Upper lobe of left lung (tissue), 6 donors: ENCODE measurements at regions not wholly inside any gene's neighbourhood (a gene's known extent, or its start where the extent isn't known, plus 50 kb on each side); places are given as distances from the start of the nearest gene placed in this dataset.

Experiments used
- ATAC-seq, 2 donors: fragments of 200-7000 bp; cut with Tn5 transposase; one replicate each; pipeline ENCODE4 v1.9.1; 2022; ENCODE audit warnings: mild to moderate bottlenecking in 2 of 2, moderate library complexity in 2 of 2; ENCODE audit not compliant: low FRiP score in 2 of 2
- DNase-seq, 2 donors: peaks; one replicate each; pipeline ENCODE4 v3.0.0-alpha.2; 2019 to 2020
- H3K27ac ChIP-seq, 4 donors: fragments of 200-600 bp; sonication (generic); one replicate each; pipeline ENCODE4 v1.5.1; 2016 to 2019
- H3K27me3 ChIP-seq, 4 donors: fragments of 200-600 bp; sonication (generic); one replicate each; pipeline ENCODE4 v1.5.1; 2017 to 2019
- H3K36me3 ChIP-seq, 4 donors: fragments of 200-600 bp; sonication (generic); one replicate each; pipeline ENCODE4 v1.5.1; 2016 to 2019
- H3K4me1 ChIP-seq, 4 donors: fragments of 200-600 bp; sonication (generic); one replicate each; pipeline ENCODE4 v1.5.1; 2018 to 2019
- H3K4me3 ChIP-seq, 4 donors: fragments of 200-600 bp; sonication (generic); one replicate each; pipeline ENCODE4 v1.5.1; 2017 to 2019; ENCODE audit warnings: mild to moderate bottlenecking in 2 of 4, moderate library complexity in 1 of 4
- H3K9me3 ChIP-seq, 4 donors: fragments of 200-600 bp; sonication (generic); one replicate each; pipeline ENCODE4 v1.5.1; 2018 to 2019
- EP300 ChIP-seq, 4 donors: sonication (generic); formaldehyde crosslinking; IDR thresholded peaks; one replicate each; pipeline ENCODE4 v1.5.1; 2017; ENCODE audit warnings: antibody characterized with exemption in 4 of 4, control low read depth in 2 of 4
- POLR2A ChIP-seq, 4 donors: fragments of 450-650 bp; IDR thresholded peaks; one replicate each; pipeline ENCODE4 v1.5.1; 2016 to 2017; ENCODE audit warnings: antibody characterized with exemption in 4 of 4, mild to moderate bottlenecking in 2 of 4
- POLR2AphosphoS5 ChIP-seq, 2 donors: sonication (generic); formaldehyde crosslinking; IDR thresholded peaks; one replicate each; pipeline ENCODE4 v1.5.1; 2017; ENCODE audit warnings: antibody characterized with exemption in 2 of 2
- WGBS, 2 donors: methylation state at CpG; one replicate each; pipeline ENCODE4 v1.1.5; 2017 to 2018; 5-methylcytosine and 5-hydroxymethylcytosine counted together
- TF ChIP-seq, protein P1 (sequence below), 6 experiments: fragments of 450-650 bp in 4 of 6; fragments of 200-600 bp in 2 of 6; sonication (generic) in 2 of 6; IDR thresholded peaks; one replicate each; pipeline ENCODE4 v1.5.1; 2016 to 2019; ENCODE audit warnings: antibody characterized with exemption in 6 of 6
- donor health status: DM: no; HTN: no; CAD: no; lungs with moderate emphysema.
- donor health status: DM: no; HTN: yes; CAD: no; lungs with severe emphysema.

DNA sequence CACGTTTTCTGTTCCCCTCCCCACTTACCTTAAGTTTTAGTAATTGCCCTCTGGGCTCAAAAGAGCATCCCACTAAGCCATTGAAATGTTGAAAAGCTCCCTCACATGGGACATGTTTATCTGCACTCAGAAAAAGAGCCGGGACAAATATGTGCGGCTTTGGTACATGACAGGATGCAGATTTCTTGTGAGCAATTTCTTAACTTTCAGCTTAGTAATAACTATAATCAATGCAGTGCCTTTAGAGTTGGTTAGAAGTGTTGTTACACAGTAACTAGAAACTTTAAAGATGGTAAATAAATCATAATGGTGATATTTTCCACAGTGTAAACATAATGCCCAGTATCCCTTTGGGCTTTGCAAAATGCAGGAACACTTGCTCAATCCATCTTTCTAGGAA lies 89.2 kb downstream of the ZNF365 start:
- H3K4me3 ChIP-seq: no peak overlapping the region
- peaks cover 0 to 14% (median 5%) of the 10 kb centered on the region in 4 donors for H3K9me3 ChIP-seq
- no peak overlapping the region for H3K27ac ChIP-seq
- no peaks in the 10 kb centered on the region for H3K4me1 ChIP-seq
- no peaks in the 10 kb centered on the region for H3K36me3 ChIP-seq
- DNase-seq (no peak), ATAC-seq (no peak)
- TF ChIP-seq, protein P1, sequence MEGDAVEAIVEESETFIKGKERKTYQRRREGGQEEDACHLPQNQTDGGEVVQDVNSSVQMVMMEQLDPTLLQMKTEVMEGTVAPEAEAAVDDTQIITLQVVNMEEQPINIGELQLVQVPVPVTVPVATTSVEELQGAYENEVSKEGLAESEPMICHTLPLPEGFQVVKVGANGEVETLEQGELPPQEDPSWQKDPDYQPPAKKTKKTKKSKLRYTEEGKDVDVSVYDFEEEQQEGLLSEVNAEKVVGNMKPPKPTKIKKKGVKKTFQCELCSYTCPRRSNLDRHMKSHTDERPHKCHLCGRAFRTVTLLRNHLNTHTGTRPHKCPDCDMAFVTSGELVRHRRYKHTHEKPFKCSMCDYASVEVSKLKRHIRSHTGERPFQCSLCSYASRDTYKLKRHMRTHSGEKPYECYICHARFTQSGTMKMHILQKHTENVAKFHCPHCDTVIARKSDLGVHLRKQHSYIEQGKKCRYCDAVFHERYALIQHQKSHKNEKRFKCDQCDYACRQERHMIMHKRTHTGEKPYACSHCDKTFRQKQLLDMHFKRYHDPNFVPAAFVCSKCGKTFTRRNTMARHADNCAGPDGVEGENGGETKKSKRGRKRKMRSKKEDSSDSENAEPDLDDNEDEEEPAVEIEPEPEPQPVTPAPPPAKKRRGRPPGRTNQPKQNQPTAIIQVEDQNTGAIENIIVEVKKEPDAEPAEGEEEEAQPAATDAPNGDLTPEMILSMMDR (IDR thresholded peaks at IDR 0.05): no peak
- TF ChIP-seq POLR2A (IDR thresholded peaks at IDR 0.05) (no peak), POLR2AphosphoS5 (IDR thresholded peaks at IDR 0.05) (no peak), EP300 (IDR thresholded peaks at IDR 0.05) (no peak)
- WGBS, 2 donors: 77 to 78% methylated on average over 3 of the region's 3 CpGs
- no peaks in the 10 kb centered on the region for H3K27me3 ChIP-seq

DNA sequence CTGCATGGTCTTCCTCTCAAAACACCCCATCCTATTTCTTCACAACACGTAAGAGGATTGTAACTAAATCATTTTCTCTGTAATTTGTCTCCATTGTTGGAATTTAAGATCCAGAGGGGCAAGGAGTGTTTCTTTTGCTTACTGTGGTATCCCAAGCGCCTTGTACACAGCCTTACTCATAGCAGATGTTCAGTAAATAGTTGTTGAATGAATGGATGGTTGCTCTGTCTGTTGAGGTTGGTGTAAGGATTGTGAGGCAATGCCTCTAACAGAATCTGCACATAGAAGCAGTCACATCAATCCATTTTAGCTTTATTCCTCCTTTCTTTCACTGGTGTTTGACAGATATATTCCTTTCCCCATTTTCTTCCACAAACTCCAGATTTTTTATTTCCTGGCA lies 90.1 kb downstream of the ZNF365 start:
- TF ChIP-seq POLR2A (IDR thresholded peaks at IDR 0.05): no peak
- no peak for TF ChIP-seq POLR2AphosphoS5 (IDR thresholded peaks at IDR 0.05)
- TF ChIP-seq EP300 (IDR thresholded peaks at IDR 0.05): no peak
- TF ChIP-seq, protein P1 (IDR thresholded peaks at IDR 0.05): no peak
- WGBS, 2 donors: 78 to 91% methylated on average over 2 of the region's 2 CpGs
- no peak for ATAC-seq
- H3K9me3 ChIP-seq: peaks cover 0 to 14% (median 5%) of the 10 kb centered on the region in 4 donors
- no peak for DNase-seq
- H3K27me3 ChIP-seq: no peaks in the 10 kb centered on the region
- H3K27ac ChIP-seq: no peak overlapping the region
- no peaks in the 10 kb centered on the region for H3K4me1 ChIP-seq
- H3K36me3 ChIP-seq: no peaks in the 10 kb centered on the region
- H3K4me3 ChIP-seq: no peak overlapping the region

DNA sequence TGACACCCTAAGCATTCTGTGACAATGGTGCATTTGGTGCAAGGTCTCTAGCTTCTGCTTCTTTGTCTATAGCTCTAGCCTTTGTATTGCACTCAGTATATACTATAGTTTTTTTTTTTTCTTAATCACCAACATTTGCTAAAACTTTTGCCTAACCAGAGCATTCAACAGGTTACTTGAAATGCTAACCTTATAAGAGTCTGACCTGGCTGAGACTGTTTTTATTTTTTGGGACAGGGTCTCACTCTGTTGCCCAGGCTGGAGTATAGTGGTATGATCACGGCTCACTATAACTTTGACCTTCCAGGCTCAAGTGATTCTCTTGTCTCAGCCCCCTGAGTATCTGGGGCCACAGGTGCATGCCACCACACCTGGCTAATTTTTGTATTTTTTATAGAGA lies 92.4 kb downstream of the ZNF365 start:
- peaks cover 0 to 14% (median 5%) of the 10 kb centered on the region in 4 donors for H3K9me3 ChIP-seq
- no peak overlapping the region for H3K4me3 ChIP-seq
- ATAC-seq (no peak), DNase-seq (no peak)
- no peaks in the 10 kb centered on the region for H3K36me3 ChIP-seq
- WGBS, 2 donors: 88 to 92% methylated on average over 1 of the region's 1 CpG
- no peaks in the 10 kb centered on the region for H3K4me1 ChIP-seq
- H3K27me3 ChIP-seq: no peaks in the 10 kb centered on the region
- TF ChIP-seq POLR2A (IDR thresholded peaks at IDR 0.05): no peak
- no peak for TF ChIP-seq POLR2AphosphoS5 (IDR thresholded peaks at IDR 0.05)
- TF ChIP-seq, protein P1 (IDR thresholded peaks at IDR 0.05): no peak
- TF ChIP-seq EP300 (IDR thresholded peaks at IDR 0.05): no peak
- H3K27ac ChIP-seq: no peak overlapping the region

DNA sequence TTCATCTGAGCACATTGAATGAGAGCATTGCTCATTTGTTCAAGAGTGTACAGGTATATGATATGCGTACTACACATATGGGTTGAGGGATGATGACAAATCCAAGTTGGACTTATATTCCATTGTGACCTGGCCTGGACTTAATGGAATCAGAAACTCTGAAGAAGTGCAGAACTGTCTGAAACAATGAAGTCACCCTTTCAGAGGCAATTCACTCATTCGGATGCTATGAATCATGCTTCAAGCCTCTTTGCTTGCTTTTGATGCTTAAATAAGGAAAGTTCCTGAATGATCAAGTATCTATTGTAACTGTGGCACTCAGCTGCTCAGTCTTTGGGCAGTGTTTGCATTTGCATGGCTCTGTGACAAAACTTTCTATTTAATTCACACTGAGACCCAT lies 93.4 kb downstream of the ZNF365 start:
- Histone ChIP-seq H3K4me3 (no peak overlapping the region), H3K36me3 (no peaks in the 10 kb centered on the region), H3K9me3 (peaks cover 0 to 14% (median 5%) of the 10 kb centered on the region in 4 donors), H3K27ac (no peak overlapping the region), H3K4me1 (no peaks in the 10 kb centered on the region), H3K27me3 (no peaks in the 10 kb centered on the region)
- WGBS, 2 donors: 92% methylated on average over 2 of the region's 2 CpGs
- DNase-seq (no peak), ATAC-seq (no peak)
- TF ChIP-seq EP300 (IDR thresholded peaks at IDR 0.05) (no peak), POLR2AphosphoS5 (IDR thresholded peaks at IDR 0.05) (no peak), POLR2A (IDR thresholded peaks at IDR 0.05) (no peak)
- TF ChIP-seq, protein P1 (IDR thresholded peaks at IDR 0.05): no peak

DNA sequence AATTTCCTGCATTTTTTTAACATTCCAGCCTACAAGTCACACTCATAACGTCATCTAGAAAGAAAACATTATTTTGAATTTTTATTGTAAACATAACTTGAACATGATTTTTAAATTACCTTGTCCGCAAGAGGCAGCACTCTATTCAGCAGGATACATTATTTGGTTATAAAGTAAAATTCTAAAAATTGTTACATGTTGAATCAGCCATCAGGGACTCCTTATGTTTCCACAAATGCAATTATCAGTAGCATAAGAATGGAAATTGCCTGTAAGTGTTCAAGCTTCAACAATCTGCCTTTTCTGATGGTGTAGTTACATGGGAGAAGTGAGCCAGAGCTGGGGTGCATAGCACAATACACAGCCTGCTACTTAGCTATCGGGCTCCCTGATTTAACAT lies 97.5 kb downstream of the ZNF365 start:
- ATAC-seq: no peak
- Histone ChIP-seq H3K4me3 (no peak overlapping the region), H3K9me3 (no peaks in the 10 kb centered on the region), H3K27ac (no peak overlapping the region), H3K4me1 (no peaks in the 10 kb centered on the region), H3K27me3 (no peaks in the 10 kb centered on the region), H3K36me3 (no peaks in the 10 kb centered on the region)
- TF ChIP-seq EP300 (IDR thresholded peaks at IDR 0.05): no peak
- TF ChIP-seq, protein P1 (IDR thresholded peaks at IDR 0.05): no peak
- TF ChIP-seq POLR2AphosphoS5 (IDR thresholded peaks at IDR 0.05): no peak
- TF ChIP-seq POLR2A (IDR thresholded peaks at IDR 0.05): no peak
- DNase-seq: no peak
- 82 to 89% methylated on average over 3 of the region's 3 CpGs for WGBS, 2 donors
